HCT116 (cell line): ENCODE measurements at regions not wholly inside any gene's neighbourhood (a gene's known extent, or its start where the extent isn't known, plus 50 kb on each side); places are given as distances from the start of the nearest gene placed in this dataset.

Source experiments
- CBX3 ChIP-seq: IDR thresholded peaks from 2 replicates; pipeline ENCODE4 v1.6.1; 2012; ENCODE audit warnings: low read depth
- CTCF ChIP-seq, 3 experiments: fragments of 200-600 bp in 1 of 3; sonication (generic) in 1 of 3; IDR thresholded peaks in 2 of 3; conservative IDR thresholded peaks in 1 of 3; 2 replicates each; pipeline ENCODE4 v1.5.1; 2012 to 2017; ENCODE audit warnings: low read depth in 2 of 3, low read length in 2 of 3, antibody characterized with exemption in 1 of 3, borderline replicate concordance in 1 of 3, control low read depth in 1 of 3, mild to moderate bottlenecking in 1 of 3, mixed read lengths in 1 of 3, mixed run types in 1 of 3, moderate library complexity in 1 of 3; ENCODE audit not compliant: insufficient read depth in 1 of 3
- EZH2 ChIP-seq: fragments of 200-600 bp; sonication (generic); IDR thresholded peaks from 2 replicates; pipeline ENCODE4 v1.6.1; 2017; ENCODE audit warnings: antibody characterized with exemption, mixed run types
- EZH2phosphoT487 ChIP-seq: fragments of 200-600 bp; IDR thresholded peaks from 2 replicates; pipeline ENCODE4 v1.6.1; 2018; ENCODE audit warnings: antibody characterized with exemption, borderline replicate concordance
- MAX ChIP-seq: IDR thresholded peaks from 2 replicates; pipeline ENCODE4 v1.6.1; 2012
- POLR2A ChIP-seq: IDR thresholded peaks from 2 replicates; pipeline ENCODE4 v1.7.0; 2011; ENCODE audit warnings: borderline replicate concordance; ENCODE audit not compliant: insufficient read depth, insufficient read length; ENCODE audit errors: extremely low read depth
- POLR2AphosphoS5 ChIP-seq: IDR thresholded peaks from 2 replicates; pipeline ENCODE4 v1.6.1; 2011; ENCODE audit warnings: mild to moderate bottlenecking, low read depth, low read length, moderate library complexity
- RAD21 ChIP-seq: IDR thresholded peaks from 2 replicates; pipeline ENCODE4 v1.6.1; 2012; ENCODE audit warnings: low read depth, mild to moderate bottlenecking
- REST ChIP-seq: IDR thresholded peaks from 2 replicates; pipeline ENCODE4 v1.6.1; 2012; ENCODE audit warnings: low read depth
- SP1 ChIP-seq: IDR thresholded peaks from 2 replicates; pipeline ENCODE4 v1.6.1; 2012; ENCODE audit warnings: low read depth
- ZBTB33 ChIP-seq: IDR thresholded peaks from 2 replicates; pipeline ENCODE4 v1.6.1; 2011; ENCODE audit warnings: mild to moderate bottlenecking, low read length, moderate library complexity; ENCODE audit not compliant: insufficient replicate concordance; ENCODE audit errors: extremely low read depth
- ZFX ChIP-seq: fragments of 450-650 bp; IDR thresholded peaks from 2 replicates; pipeline ENCODE4 v1.6.1; 2017
- ZNF274 ChIP-seq: fragments of 200-500 bp; sonication (Bioruptor generic); IDR thresholded peaks from 2 replicates; pipeline ENCODE4 v1.6.1; 2014; ENCODE audit warnings: mild to moderate bottlenecking, low read depth, low read length, inconsistent platforms

GRCh38 chr14:97336179-97336578 lies 539.0 kb downstream of the VRK1 start:
- no peak for TF ChIP-seq SP1
- no peak for TF ChIP-seq POLR2AphosphoS5
- no peak for TF ChIP-seq CTCF (IDR thresholded peaks at IDR 0.05 in 2 of 3, conservative IDR thresholded peaks at IDR 0.05 in 1 of 3; ENCODE audit: borderline replicate concordance in 1 of 3, insufficient read depth in 1 of 3, low read depth in 2 of 3, low read length in 2 of 3)
- TF ChIP-seq ZFX = no peak
- TF ChIP-seq ZBTB33 = no peak
- no peak for TF ChIP-seq EZH2
- TF ChIP-seq REST = no peak
- TF ChIP-seq POLR2A = no peak
- no peak for TF ChIP-seq RAD21
- TF ChIP-seq EZH2phosphoT487 = no peak
- no peak for TF ChIP-seq MAX
- TF ChIP-seq ZNF274 = no peak
- TF ChIP-seq CBX3 = no peak
